Fibroblast of lung (primary cell): ENCODE measurements at regions not wholly inside any gene's neighbourhood (a gene's known extent, or its start where the extent isn't known, plus 50 kb on each side); places are given as distances from the start of the nearest gene placed in this dataset.

ENCODE experiments used
- EZH2 ChIP-seq: IDR thresholded peaks from 2 replicates; pipeline ENCODE4 v1.5.1; 2012; ENCODE audit warnings: low read length, control low read depth, mild to moderate bottlenecking; ENCODE audit errors: missing control alignments
- TF ChIP-seq, protein P1 (sequence below), 2 donors: IDR thresholded peaks in 1 of 2; conservative IDR thresholded peaks in 1 of 2; 1 replicate in 1 of 2; 2 replicates in 1 of 2; pipeline ENCODE4 v1.5.1; 2011 to 2012; ENCODE audit warnings: low read length in 2 of 2, control low read depth in 1 of 2, inconsistent platforms in 1 of 2, low read depth in 1 of 2, mild to moderate bottlenecking in 1 of 2

GRCh38 chr6:68313911-68314310 lies 321.2 kb upstream of the ADGRB3 start:
- TF ChIP-seq, protein P1, sequence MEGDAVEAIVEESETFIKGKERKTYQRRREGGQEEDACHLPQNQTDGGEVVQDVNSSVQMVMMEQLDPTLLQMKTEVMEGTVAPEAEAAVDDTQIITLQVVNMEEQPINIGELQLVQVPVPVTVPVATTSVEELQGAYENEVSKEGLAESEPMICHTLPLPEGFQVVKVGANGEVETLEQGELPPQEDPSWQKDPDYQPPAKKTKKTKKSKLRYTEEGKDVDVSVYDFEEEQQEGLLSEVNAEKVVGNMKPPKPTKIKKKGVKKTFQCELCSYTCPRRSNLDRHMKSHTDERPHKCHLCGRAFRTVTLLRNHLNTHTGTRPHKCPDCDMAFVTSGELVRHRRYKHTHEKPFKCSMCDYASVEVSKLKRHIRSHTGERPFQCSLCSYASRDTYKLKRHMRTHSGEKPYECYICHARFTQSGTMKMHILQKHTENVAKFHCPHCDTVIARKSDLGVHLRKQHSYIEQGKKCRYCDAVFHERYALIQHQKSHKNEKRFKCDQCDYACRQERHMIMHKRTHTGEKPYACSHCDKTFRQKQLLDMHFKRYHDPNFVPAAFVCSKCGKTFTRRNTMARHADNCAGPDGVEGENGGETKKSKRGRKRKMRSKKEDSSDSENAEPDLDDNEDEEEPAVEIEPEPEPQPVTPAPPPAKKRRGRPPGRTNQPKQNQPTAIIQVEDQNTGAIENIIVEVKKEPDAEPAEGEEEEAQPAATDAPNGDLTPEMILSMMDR (conservative IDR thresholded peaks at IDR 0.05 in 1 of 2, IDR thresholded peaks at IDR 0.05 in 1 of 2; ENCODE audit: low read depth in 1 of 2, low read length in 2 of 2) = peak; percentile 21 to 47
- no peak for TF ChIP-seq EZH2
